Osteoblast (primary cell): ENCODE measurements at regions not wholly inside any gene's neighbourhood (a gene's known extent, or its start where the extent isn't known, plus 50 kb on each side); places are given as distances from the start of the nearest gene placed in this dataset.

Experiments used
- DNase-seq: peaks from one replicate; pipeline ENCODE4 v3.0.0; 2011; ENCODE audit warnings: low spot score, mixed read lengths; ENCODE audit not compliant: insufficient read length; ENCODE audit errors: missing footprints
- H2AFZ ChIP-seq: 2 replicates; pipeline ENCODE4 v1.6.0; 2011; ENCODE audit warnings: mild to moderate bottlenecking, low read length
- H3K27ac ChIP-seq: 2 replicates; pipeline ENCODE4 v1.5.1; 2011; ENCODE audit warnings: mild to moderate bottlenecking, low read depth, low read length, moderate library complexity
- H3K27me3 ChIP-seq: 2 replicates; pipeline ENCODE4 v1.6.0; 2012; ENCODE audit warnings: mild to moderate bottlenecking, control low read depth, inconsistent platforms, low read length, moderate library complexity; ENCODE audit not compliant: insufficient read depth
- H3K36me3 ChIP-seq: 2 replicates; pipeline ENCODE4 v1.5.1; 2011; ENCODE audit warnings: mild to moderate bottlenecking, low read length, control low read depth, moderate library complexity; ENCODE audit not compliant: insufficient read depth
- H3K4me1 ChIP-seq: 2 replicates; pipeline ENCODE4 v1.5.1; 2011; ENCODE audit warnings: mild to moderate bottlenecking, low read length, control low read depth, moderate library complexity; ENCODE audit not compliant: insufficient read depth
- H3K4me2 ChIP-seq: 2 replicates; pipeline ENCODE4 v1.6.0; 2011; ENCODE audit warnings: mild to moderate bottlenecking, low read length; ENCODE audit not compliant: insufficient read depth
- H3K4me3 ChIP-seq: fragments of 200-600 bp; sonication (generic); 3 replicates; pipeline ENCODE4 v1.5.1; 2012; ENCODE audit warnings: mild to moderate bottlenecking, low read length, inconsistent platforms; ENCODE audit not compliant: insufficient read depth
- H3K79me2 ChIP-seq: 2 replicates; pipeline ENCODE4 v1.6.0; 2012; ENCODE audit warnings: mild to moderate bottlenecking, low read length, control low read depth, inconsistent platforms; ENCODE audit not compliant: insufficient read depth
- H3K9me3 ChIP-seq: 2 replicates; pipeline ENCODE4 v1.5.1; 2011; ENCODE audit warnings: low read depth, low read length, control low read depth
- H4K20me1 ChIP-seq: 2 replicates; pipeline ENCODE4 v1.6.0; 2012; ENCODE audit warnings: mild to moderate bottlenecking, low read length, control low read depth; ENCODE audit not compliant: insufficient read depth
- TF ChIP-seq, protein P1 (sequence below): IDR thresholded peaks from 2 replicates; pipeline ENCODE4 v1.5.1; 2011; ENCODE audit warnings: mild to moderate bottlenecking, low read depth, low read length, moderate library complexity; ENCODE audit errors: extremely low read depth

DNA sequence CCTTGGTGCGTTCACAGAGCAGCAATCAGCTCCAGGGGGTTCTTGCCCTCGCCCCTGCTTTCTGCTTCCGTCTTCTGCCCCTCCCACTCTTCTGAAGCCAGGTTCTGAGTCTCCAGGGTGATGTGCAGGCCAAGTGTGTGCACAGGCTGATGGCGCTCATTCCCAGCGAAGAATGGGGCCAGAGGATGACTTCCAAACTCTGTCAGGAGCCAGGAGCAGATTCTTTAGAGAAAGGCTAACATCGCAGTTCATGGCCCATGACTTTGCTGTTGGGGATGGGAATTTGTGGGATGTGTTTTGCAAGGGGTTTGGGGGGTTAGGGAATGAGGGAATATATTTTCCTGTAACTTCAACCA, 56.1 kb upstream of the CCN6 start:
- H3K79me2 ChIP-seq = no peaks in the 10 kb centered on the region
- H3K4me3 ChIP-seq = no peak overlapping the region
- H3K9me3 ChIP-seq = no peaks in the 10 kb centered on the region
- H3K4me2 ChIP-seq = no peak overlapping the region
- no peaks in the 10 kb centered on the region for H4K20me1 ChIP-seq
- TF ChIP-seq, protein P1, sequence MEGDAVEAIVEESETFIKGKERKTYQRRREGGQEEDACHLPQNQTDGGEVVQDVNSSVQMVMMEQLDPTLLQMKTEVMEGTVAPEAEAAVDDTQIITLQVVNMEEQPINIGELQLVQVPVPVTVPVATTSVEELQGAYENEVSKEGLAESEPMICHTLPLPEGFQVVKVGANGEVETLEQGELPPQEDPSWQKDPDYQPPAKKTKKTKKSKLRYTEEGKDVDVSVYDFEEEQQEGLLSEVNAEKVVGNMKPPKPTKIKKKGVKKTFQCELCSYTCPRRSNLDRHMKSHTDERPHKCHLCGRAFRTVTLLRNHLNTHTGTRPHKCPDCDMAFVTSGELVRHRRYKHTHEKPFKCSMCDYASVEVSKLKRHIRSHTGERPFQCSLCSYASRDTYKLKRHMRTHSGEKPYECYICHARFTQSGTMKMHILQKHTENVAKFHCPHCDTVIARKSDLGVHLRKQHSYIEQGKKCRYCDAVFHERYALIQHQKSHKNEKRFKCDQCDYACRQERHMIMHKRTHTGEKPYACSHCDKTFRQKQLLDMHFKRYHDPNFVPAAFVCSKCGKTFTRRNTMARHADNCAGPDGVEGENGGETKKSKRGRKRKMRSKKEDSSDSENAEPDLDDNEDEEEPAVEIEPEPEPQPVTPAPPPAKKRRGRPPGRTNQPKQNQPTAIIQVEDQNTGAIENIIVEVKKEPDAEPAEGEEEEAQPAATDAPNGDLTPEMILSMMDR = no peak
- no peaks in the 10 kb centered on the region for H3K36me3 ChIP-seq
- no peak overlapping the region for H3K27ac ChIP-seq
- peaks cover 8% of the 10 kb centered on the region for H3K4me1 ChIP-seq
- DNase-seq = no peak
- peak overlapping the region; percentile 83 for H2AFZ ChIP-seq
- H3K27me3 ChIP-seq = no peaks in the 10 kb centered on the region

GRCh38 chr6:112002307-112002706, 51.6 kb upstream of the CCN6 start:
- Histone ChIP-seq H3K36me3 (no peaks in the 10 kb centered on the region), H2AFZ (no peak overlapping the region), H3K4me3 (no peak overlapping the region), H3K4me1 (no peaks in the 10 kb centered on the region), H3K79me2 (no peaks in the 10 kb centered on the region), H4K20me1 (no peaks in the 10 kb centered on the region), H3K27me3 (no peaks in the 10 kb centered on the region), H3K4me2 (no peak overlapping the region), H3K9me3 (no peaks in the 10 kb centered on the region), H3K27ac (no peak overlapping the region)
- TF ChIP-seq, protein P1 = no peak
- DNase-seq = no peak
